GM21619 (cell line): ENCODE measurements at regions not wholly inside any gene's neighbourhood (a gene's known extent, or its start where the extent isn't known, plus 50 kb on each side); places are given as distances from the start of the nearest gene placed in this dataset.
A peak's percentile ranks its signal among the peaks of the same experiment; 100 is the strongest.
"Not testable (repeated sequence)": the region's sequence is repeated elsewhere in the genome, so short reads cannot be mapped to it uniquely, and the experiment has no call there.

ENCODE experiments used
- ATAC-seq: cut with Tn5 transposase; IDR thresholded peaks from one replicate; pipeline ENCODE4 v1.9.1; 2021; ENCODE audit not compliant: unreplicated experiment

GRCh38 chr3:18237251-18238005 lies 187.7 kb downstream of the SATB1 start:
- peak; percentile 93 for ATAC-seq

DNA sequence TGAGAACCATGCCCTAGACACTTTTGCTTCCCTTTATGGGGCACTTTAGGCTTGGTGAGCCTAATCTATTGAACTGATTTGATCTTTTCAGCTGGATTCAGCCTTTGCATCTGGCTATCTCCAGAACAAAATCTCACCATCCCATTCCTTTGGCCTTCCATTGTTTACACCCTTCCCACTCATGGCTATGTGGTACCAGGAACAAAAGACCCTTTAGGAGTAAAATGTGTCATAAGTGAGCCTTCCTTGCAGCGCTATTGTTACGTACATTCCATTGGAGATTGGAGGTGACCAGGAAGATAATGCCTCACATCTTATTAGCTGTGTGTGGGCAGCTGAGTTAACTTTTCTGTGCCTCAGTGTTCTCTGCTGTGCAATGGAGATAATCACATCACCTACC lies 188.4 kb downstream of the SATB1 start:
- no peak for ATAC-seq

DNA sequence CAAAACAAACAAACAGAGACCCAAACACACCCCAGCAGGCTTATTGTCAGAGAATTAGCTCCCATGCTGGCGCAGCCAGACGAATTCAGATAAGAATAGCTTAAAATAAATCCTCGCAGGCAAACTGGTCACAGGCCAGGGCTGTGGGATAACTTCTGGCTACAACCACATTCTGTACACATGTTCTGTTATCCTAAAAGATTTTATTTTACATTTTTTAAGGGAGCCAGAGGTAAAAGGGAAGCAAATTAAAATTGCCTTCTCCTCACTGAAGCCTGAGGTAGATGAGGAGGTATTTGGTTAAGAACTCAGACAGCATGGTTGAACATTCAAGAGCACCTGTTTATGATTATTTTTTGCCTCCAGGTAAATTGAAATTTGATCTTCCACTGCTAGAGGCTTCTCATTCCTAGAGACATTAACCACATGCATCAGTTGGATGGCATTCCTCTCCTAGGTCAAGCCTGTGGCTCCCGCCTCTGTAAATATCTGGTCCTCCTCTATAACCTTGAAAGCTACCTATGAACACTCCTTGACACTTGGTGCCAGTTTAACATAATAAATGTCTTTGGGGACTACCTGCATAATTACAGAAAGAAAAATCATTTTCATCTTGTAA lies 190.3 kb downstream of the SATB1 start:
- no peak for ATAC-seq

DNA sequence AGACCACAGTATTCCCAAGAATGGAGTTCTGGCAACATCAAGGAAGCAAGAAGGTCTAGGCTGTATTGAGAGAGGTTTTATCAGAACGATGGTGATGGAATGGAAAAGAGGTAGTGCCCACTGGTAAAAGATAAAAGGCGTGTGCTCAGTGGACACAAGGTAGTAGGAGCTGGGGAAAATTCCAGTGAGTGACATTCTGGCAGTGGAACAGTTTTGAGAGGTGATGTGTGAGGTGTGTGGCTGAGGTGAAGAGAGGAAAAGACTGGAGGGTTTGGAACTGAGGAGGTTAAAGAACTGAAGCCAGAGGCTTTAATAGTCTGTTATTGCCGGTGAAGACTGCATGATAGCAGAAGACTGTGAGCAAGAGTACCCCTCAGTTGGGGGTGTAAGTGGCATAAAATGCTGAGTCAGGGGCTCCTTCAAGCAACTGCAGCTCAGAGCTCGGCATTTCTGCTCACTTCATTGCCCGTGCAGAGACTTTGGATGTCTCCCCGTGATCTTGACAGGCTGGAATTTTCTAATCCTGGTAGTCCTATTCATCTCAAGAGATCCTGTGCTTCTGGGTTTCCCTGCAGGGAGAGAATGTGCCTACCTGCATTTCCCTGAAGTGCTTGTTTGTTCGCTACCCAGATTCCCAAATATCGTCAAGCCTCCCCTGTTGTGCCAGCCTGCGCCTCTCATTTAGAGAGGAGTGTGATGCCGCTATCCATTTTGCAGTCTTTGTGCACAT lies 191.0 kb downstream of the SATB1 start:
- no peak for ATAC-seq

DNA sequence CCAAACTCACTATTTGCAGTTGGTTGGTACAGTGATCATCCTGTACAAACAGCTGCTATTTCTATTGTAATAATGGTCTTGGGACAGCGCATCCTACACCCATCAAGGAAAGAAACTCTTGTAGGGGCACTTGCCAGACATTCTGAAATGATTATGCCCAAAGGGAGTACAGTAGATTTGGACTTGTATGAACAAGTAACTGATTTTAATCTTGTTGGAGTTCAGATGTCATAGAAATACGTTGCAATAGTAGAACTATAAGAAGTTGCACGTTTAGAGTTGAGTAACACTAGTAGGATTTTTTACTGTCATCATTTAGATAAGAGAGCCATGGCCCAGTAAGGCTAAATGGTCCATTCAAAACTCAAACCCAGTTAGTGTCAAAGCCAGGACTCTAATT lies 192.8 kb downstream of the SATB1 start:
- ATAC-seq = no peak

GRCh38 chr3:18228060-18228459 lies 197.1 kb downstream of the SATB1 start:
- no peak for ATAC-seq

GRCh38 chr3:18225709-18226108 lies 199.4 kb downstream of the SATB1 start:
- ATAC-seq = no peak

- no peak for ATAC-seq
Measured at GRCh38 chr3:18224426-18224825, 200.7 kb downstream of the SATB1 start.

DNA sequence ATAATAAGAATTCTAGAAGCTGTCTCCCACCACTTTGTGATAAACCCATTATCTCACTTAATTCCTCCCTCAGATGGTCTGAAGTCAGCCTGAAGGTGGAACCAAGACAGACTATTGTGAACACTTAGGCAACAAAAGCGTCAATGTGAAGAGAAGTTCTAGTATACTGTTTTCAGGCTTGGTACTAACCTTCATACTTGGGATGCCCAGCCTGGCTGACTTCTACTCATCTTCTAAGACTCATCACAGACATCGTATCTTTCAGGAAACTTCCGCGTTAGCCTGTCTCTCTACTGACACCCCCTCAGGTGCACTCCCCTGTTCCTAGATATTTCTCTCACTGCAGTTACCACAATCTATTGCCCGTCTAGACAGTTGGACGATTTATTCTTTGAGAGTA lies 201.2 kb downstream of the SATB1 start:
- ATAC-seq = peak; percentile 29

GRCh38 chr3:18223571-18223970 lies 201.6 kb downstream of the SATB1 start:
- ATAC-seq = peak; percentile 99

GRCh38 chr3:18222686-18223085 lies 202.5 kb downstream of the SATB1 start:
- no peak for ATAC-seq

- ATAC-seq = peak; percentile 46
Measured at GRCh38 chr3:18217507-18218174, 207.5 kb downstream of the SATB1 start.

DNA sequence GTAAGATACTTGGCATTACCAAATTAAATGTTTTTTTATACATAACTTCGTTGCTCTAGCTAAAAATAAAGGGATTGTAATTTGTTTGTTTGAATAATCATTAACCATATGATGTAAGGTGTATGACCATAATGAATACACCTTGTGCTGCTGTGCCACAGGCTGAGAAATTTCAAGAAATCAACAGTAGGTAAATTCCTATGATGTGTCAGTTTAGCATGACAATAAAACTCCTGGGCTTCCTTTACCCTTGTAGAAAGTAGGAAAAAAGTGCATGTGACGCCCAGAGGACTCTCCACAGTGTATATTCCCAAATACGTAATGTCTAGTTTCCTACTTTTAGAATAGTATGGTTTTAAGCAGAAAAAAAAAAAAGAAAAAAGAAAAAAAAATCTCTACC lies 208.1 kb downstream of the SATB1 start:
- ATAC-seq = no peak

GRCh38 chr3:18215639-18216038 lies 209.5 kb downstream of the SATB1 start:
- no peak for ATAC-seq

- ATAC-seq = no peak
Measured at GRCh38 chr3:18211116-18211515, 214.0 kb downstream of the SATB1 start.

- no peak for ATAC-seq
Measured at GRCh38 chr3:18208856-18209255, 216.3 kb downstream of the SATB1 start.

DNA sequence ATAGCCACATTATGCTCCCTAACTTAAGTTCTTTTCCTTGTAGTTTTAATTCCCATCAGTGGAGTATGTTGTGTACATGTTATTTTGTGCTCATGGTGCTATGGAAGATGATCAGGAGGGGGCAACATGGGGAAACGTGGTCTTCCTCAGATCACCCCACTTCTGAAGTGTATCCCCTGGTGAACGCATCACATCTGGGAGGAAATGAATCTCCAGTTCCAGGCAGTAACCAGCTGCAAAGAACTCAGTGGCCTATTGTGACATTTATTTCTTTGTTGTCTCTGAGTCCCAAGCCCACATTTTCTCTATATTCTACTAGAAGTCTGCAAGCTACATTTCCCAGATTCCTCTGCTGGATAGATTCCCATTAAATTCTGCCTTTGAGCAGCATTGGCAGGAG lies 217.0 kb downstream of the SATB1 start:
- no peak for ATAC-seq

- no peak for ATAC-seq
Measured at GRCh38 chr3:18207226-18207625, 217.9 kb downstream of the SATB1 start.

DNA sequence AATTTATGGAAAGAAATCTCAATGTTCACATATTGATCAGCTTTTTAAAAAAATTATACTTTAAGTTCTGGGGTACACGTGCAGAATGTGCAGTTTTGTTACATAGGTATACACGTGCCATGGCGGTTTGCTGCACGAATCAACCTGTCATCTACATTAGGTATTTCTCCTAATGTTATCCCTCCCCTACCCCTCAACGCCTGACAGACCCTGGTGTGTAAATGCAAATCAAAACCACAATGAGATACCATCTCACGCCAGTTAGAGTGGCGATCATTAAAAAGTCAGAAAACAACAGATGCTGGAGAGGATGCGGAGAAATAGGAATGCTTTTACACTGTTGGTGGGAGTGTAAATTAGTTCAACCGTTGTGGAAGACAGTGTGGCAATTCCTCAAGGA lies 219.4 kb downstream of the SATB1 start:
- not testable (repeated sequence) for ATAC-seq

DNA sequence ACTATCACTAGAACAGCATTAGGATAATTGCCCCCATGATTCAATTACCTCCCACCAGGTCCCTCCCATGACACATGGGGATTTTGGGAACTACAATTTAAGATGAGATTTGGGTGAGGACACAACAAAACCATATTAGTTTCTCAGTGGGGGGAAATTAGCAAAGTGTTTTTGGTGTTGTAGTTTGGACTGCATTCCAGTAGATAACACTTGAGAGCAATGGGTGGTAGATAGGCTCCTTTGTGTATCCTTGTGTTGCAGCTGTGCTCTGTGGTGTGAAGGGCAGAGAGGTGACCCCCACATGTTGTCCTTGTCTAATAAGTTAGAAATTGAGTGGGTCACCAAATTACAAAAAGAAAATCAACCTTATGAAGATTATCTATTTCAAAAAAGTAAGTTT lies 223.8 kb downstream of the SATB1 start:
- no peak for ATAC-seq

DNA sequence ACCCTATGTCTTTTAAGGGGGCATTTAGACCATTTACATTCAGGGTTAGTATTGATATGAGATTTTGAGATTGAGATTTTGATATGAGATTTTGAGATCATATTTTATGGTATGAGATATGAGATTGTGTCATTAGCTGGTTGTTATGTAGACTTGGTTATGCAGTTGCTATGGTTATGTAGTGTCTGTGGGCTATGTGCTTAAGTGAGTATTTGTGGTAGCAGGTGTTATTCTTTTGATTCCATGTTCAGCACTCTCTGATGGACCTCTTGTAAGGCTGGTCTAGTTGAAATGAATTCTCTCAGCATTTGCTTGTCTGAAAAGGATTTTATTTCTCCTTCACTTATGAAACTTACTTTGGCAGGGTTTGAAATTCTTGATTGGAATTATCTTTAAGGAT lies 225.4 kb downstream of the SATB1 start:
- no peak for ATAC-seq

- no peak for ATAC-seq
Measured at GRCh38 chr3:18195836-18196235, 229.3 kb downstream of the SATB1 start.
